HG02870 (cell line): ENCODE measurements at regions not wholly inside any gene's neighbourhood (a gene's known extent, or its start where the extent isn't known, plus 50 kb on each side); places are given as distances from the start of the nearest gene placed in this dataset.
"Not testable (repeated sequence)": the region's sequence is repeated elsewhere in the genome, so short reads cannot be mapped to it uniquely, and the experiment has no call there.

Source experiments
- ATAC-seq: cut with Tn5 transposase; IDR thresholded peaks from one replicate; pipeline ENCODE4 v1.9.1; 2021; ENCODE audit warnings: mild to moderate bottlenecking, moderate library complexity; ENCODE audit not compliant: unreplicated experiment

DNA sequence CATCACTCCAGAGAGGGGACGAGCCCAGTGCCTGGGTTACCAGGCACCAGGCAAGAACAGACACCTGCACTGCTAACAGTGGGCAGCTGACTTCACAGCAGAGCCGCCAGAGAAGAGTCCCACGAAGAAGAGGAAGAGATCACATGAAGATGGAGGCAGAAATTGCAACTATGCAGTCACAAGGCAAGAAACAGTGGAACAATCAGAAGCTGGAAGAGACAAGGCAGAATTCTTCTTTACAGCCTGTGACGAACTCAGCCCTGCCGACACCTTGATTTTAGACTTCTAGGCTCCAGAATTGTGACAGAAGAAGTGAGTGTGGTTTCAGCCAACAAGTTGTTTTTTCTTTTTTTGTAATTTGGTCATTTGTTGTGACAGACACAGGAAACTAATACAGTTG is 59.2 kb downstream of the IL12A start:
- ATAC-seq = no peak

DNA sequence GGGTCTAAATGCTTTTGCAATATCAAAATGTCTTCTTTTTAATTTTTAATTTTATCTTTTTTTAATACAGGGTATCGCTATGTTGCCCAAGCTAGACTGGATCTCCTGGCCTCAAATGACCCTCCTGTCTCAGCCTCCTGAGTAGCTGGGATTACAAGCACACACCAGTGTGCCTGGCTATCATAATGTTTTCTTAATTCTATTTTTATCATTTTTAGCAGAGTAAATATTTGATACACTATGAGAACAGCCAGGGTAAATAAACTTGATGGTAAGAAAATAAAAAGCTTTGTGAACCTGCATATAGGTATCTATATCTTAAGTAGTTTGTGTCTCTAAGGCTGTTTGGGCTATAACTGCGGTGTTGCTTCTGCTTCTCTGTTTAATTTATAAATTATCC is 60.4 kb downstream of the IL12A start:
- no peak for ATAC-seq

DNA sequence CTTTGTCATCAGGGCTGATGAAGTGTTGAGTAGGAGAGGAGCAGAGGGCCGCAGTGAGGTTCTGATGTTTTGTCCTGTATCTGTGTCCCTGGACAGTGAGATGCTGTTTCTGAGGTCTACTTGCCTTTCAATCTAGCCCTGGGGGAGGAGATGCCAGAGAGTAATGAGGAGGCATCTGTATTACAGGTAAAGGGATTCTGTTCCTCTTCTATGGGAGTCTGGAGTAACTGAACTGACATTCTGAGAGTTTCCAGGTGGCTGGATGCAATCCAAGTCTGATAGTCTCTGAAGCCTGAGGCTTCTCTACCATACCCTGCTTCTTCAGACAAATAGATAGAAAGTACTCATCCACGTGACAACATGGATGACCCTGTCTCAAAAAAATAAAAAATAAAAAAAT is 60.9 kb downstream of the IL12A start:
- no peak for ATAC-seq

DNA sequence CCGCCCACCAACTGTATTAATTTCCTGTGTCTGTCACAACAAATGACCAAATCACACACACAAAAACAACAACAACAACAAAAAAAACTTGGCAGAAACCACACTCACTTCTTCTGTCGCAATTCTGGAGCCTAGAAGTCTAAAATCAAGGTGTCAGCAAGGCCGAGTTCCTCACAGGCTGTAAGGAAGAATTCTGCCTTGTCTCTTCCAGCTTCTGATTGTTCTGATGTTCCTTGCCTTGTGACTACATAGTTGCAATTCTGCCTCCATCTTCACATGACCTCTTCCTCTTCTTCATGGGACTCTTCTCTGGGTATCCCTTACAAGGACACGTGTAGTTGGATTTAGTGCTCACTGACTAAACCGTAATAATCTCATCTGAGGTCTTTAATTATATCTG is 61.4 kb downstream of the IL12A start:
- no peak for ATAC-seq

DNA sequence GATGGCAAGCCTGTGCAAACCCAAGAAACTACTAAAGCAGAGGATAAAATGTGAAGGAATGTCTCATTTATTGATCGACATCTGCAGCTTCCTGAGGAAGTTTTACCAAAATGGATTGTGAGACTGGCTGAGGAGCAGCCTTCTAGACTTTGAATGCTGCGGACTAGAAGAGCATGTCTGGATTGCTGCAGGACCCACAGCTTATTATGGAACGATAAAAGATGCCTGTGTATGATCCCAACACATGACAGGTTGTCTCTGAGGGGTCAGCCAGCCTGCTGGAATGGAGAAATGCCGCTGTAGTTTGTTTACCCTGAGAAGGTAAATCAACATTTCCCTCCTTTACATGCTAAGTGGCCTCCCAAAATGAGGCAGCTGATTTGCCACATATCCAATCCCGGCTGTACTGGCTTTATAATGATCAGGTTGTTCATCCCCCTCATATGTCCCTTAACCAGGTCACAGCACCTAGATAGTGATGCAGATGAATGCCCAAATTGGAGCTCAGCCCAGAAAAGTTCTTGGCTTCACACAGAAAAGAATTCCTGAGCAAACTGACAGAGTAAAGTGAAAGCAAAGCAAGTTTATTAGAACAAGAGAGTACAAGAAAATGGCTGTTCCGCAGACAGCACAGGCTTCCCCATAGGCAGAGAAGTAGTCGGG is 63.9 kb downstream of the IL12A start:
- no peak for ATAC-seq

DNA sequence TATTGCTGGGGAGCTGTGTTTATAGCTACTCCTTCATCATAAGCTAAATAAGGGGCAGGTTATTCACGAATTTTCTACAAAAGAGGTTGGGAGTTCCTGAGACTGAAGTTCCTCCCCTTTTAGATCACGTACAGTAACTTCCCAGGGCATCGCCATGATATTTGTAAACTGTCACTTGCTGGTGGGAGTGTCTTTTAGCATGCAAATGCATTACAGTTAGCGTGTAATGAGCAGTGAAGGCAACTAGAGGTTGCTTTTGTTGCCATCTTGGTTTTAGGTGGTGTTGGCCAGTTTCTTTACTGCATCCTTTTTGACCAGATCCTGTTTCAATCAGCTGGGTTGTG is 64.4 kb downstream of the IL12A start:
- no peak for ATAC-seq

DNA sequence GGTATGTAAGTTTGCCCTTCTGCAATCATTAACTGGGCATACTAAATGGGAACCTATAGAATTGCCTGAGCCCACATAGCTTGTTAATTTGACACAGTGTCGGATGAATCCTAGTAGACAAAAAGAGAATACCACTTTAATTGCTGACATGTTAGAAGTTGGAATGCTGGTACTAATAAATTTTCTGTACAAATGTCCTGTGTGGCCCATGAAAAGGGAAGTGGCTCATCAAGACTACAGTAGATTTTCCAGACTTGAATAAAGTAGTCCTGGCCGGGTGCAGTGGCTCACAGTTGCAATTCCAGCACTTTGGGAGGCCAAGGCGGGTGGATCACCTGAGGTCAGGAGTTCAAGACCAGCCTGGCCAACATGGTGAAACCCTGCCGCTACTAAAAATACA is 66.2 kb downstream of the IL12A start:
- ATAC-seq = not testable (repeated sequence)

DNA sequence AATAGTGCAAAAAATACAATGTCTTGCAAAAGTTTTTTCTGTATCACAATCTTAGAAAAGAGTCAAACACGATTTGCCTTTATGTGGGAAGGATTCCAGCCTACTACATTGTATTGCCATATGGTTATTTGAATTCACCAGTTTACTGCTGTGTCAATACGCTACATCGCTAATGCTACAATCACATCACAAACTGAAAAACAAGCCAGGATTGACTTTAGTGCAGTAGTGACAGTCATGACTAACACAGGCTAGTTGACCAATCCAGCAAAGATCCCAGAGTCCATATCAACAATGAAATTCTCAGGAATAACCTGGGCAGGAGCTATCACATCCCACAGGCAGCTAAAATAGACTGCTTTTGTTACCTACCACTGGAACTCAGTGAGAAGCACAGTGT is 67.0 kb downstream of the IL12A start:
- ATAC-seq = no peak

DNA sequence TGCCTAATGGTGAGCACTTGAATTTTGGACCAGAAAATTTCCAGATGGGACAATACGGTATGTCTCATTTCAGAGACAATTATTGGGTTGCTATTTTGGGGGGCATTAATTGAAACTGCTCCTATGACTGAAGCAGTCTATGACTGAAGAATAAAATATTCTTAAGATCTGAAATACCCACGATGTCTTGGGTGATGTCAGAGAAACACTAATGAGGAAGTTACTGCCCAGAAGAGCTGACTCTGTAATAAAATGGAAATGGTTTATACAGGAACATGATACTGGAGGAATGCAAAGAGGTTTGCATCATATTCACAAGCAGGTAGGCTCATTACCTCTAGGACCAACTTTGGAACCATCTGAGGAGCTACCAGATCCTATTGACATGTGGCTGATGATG is 68.7 kb downstream of the IL12A start:
- no peak for ATAC-seq

DNA sequence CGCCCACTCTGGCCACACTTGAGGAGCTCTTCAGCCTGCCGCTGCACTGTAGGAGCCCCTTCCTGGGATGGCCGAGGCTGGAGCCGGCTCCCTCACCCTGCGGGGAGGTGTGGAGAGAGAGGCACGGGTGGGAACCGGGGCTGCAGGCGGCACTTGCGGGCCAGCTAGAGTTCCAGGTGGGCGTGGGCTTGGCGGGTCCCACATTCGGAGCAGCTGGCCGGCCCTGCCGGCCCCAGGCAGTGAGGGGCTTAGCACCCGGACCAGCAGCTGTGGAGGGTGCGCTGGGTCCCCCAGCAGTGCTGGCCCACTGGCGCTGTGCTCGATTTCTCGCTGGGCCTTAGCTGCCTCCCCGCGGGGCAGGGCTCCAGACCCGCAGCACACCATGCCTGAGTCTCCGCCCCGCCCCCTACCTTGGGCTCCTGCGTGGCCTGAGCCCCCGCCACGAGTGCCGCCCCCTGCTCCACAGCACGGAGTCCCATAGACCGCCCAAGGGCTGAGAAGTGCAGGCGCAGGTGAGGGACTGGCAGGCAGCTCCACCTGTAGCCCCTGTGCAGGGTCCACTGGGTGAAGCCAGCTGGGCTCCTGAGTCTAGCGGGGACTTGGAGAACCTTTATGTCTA is 71.9 kb downstream of the IL12A start:
- ATAC-seq = no peak

DNA sequence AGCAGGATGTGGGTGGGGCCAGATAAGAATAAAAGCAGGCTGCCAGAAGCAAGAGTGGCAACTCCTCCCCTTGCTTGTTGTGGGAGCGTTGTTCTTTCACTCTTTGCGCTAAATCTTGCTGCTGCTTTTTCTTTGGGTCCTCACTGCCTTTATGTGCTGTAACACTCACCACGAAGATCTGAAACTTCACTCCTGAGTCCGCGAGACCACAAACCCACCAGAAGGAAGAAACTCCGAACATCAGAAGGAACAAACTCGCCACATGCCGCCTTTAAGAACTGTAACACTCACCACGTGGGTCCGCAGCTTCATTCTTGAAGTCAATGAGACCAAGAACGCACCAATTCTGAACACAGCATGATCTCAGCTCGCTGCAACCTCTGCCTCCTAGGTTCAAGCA is 72.9 kb downstream of the IL12A start:
- ATAC-seq = no peak

DNA sequence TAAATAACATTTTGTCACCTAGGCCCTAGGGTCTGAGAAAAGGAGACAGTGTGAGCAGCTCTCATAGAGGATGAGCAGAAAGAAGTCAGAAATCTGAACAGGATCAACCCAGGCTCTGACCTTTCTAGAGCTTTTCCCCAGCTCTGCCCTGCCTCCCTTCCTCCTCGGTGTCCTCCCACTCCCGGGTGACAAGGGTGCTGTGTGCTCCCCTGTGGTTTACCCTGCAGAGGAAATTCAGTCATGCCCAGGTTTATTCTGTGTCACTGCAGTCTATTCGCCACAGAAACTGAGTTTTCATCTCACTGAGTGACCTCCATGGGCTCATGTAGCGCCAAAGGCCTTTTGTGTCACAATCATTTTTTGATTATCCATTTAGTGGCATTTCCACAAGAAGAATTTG is 76.6 kb downstream of the IL12A start:
- ATAC-seq = no peak

DNA sequence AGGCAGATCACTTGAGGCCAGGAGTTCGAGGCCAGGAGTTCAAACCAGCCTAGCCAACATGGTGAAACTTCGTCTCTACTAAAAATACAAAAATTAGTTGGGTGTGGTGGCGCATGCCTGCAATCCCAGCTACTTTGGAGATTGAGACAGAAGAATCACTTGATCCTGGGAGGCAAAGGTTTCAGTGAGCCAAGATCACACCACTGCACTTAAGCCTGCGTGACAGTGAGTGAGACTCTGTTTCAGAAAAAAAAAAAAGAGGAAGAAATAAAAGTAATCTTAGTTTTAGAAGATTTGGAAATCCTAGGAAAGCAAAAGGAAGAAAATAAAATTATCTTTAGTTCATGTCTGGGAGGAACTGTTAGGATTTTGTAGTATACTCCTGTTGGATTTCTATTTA is 77.2 kb downstream of the IL12A start:
- ATAC-seq = no peak

DNA sequence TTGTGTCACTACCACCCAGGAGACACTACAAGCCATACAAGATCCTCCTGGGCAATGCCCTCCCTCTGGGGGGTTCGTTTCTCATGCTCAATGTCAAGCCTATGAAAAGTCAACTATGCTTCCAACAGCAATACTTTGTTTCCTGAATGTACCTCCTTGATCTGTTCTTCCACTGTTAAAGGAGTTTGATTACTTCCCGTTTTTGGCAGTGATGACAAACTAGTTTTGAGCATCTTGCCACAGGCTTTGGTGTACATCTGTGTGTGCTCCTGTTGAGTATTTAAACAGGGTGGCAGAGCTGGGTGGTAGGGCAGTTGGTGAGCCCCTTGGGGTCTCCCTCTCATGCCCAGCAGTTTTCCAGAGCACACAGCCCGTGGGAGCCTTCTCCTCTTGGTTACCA is 81.4 kb downstream of the IL12A start:
- no peak for ATAC-seq

DNA sequence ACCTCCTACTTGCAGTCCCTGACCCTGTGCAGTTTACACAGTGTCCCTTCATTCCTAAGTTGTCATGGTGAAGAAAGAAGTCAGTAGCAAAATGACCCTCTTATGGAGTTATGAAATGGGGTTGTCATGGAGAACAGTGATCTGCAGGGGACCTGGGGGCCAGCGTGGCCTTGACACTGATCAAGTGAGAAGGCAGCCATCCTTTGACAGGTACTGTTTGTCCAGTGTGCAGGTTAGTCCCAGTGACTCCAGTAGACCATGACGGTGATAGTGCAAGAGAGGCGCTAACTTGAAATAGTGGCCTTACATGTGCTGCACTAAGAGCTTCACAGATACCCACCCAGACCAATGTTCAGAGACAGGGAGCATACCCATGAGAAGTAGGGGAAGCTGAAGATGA is 87.9 kb downstream of the IL12A start:
- no peak for ATAC-seq

DNA sequence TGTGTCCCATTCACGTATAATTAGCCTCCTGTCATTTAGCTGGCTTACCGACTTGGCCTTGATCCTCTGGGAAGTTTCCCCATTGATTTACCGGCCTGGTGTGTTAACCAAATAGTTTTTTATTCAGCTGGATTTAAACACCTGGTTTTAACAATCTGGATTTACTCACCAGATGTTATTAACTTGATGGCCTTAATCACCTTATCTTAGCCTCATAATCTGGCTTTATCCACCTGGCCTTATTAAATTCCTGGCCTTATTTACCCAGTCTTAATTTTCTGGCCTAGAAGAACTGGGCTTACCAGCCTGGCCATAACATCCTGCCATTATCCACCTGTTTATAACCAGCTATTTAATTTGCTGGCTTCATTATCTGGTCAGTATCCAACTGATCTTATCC is 89.9 kb downstream of the IL12A start:
- ATAC-seq = no peak

DNA sequence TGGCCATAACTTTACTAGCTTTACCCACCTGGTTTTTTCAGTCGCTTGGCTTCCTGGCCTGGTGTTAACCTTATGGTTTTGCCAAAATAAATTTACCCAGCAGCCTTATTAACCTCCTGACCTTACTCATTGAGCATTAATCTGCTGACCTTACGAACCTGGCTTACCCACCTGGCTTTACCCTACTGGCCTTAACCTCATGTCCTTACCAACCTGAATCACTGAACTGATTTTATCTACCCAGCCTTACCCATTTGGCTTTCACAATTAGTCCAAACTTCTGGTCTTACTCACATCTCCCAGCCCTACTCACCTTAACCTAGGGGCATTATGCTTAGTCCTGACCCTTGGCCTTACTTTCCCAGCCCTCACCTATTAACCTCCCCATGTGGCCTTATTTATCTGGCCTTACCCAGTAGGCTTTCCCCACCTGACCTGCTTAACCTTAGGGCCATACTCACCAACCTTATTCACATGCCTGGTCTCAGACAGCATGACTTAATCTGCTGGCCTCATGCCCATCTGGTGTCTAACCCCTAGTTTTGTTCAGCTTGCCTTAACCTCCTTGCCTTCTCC is 93.4 kb downstream of the IL12A start:
- ATAC-seq = no peak

DNA sequence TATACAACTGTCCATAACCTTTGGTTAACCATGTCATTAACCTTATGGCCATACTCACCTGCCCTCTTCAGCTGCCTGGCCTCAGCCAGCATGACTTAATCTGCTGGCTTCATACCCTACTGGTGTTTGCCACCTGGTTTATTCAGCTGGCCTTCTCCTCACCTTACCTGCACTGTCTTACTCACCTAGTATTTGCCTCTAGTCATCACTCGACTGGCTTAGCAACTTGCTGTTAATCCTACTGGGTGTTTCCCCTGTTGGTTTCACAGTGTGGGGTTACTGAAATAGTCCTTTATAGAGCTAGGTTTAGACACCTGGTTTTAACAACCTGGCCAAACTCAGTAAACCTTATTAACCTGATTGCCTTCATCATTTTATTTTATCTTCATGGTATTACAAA is 96.4 kb downstream of the IL12A start:
- no peak for ATAC-seq

DNA sequence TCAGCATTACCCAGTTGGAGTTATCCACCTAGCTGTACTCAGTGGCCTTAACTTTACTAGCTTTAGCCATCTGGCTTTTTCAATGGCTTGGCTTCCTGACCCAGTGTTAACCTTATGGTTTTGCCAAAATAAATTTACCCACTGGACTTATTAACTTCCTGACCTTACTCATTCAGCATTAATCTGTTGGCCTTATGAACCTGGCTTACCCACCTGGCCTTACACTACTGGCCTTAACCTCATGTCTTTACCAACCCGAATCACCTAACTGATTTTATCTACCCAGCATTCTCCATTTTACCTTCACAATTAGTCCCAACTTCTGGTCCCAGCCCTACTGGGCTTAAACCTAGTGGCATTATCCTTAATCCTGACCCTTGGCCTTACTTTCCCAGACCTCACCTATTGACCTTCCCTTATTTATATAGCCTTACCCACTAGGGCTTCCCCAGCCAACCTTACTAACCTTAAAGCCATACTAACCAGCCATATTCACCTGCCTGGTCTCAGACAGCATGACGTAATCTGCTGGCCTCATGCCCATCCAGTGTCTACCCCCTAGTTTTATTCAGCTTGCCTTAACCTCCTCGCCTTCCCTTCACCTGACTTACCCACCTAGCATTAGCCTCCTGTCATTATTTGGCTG is 100.0 kb downstream of the IL12A start:
- ATAC-seq = no peak

DNA sequence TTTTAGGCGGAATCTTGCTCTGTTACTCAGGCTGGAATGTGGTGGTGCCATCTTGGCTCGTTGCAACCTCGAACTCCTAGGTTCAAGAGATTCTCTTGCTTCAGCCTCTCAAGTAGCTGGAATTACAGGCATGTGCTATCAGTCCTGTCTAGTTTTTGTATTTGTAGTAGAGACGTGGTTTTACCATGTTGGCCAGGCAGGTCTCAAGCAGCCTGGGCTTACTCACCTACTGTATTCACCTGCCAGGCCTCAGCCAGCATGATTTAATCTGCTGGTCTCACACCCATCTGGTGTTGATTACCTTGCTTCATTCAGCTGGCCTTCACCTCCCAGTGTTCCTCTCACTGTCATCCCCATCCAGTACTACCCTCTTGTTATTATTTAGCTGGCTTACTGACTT is 102.0 kb downstream of the IL12A start:
- ATAC-seq = no peak

DNA sequence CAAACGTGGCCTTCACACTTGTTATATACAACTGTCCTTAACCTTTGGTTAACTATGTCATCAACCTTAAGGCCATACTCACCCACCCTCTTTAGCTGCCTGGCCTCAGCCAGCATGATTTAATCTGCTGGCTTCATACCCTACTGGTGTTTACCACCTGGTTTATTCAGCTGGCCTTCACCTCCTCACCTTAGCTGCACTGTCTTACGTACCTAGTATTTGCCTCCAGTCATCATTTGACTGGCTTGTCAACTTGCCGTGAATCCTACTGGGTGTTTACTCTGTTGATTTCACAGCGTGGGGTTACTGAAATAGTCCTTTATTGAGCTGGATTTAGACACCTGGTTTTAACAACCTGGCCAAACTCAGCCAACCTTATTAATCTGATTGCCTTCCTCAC is 102.8 kb downstream of the IL12A start:
- ATAC-seq = no peak

DNA sequence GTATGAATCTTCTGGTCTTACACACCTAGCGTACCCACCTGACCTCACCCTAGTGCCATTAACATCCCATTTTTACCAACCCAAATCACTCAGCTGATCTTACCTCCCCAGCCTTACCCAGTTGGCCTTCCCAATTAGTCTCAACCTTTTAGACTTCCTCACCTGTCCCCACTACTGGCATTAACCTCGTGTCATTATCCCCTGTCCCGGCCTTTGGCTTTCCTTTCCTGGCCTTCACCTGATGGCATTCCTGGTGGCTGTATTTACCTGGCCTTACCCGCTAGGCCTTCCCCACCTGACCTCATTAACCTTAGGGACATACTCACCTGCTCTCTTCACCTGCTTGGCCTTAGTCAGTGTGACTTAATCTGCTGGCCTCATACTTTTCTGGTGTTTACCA is 104.1 kb downstream of the IL12A start:
- ATAC-seq = no peak
